ENCODE measurements at regions not wholly inside any gene's neighbourhood (a gene's known extent, or its start where the extent isn't known, plus 50 kb on each side); places are given as distances from the start of the nearest gene placed in this dataset.
A peak's percentile ranks its signal among the peaks of the same experiment; 100 is the strongest.

DNA sequence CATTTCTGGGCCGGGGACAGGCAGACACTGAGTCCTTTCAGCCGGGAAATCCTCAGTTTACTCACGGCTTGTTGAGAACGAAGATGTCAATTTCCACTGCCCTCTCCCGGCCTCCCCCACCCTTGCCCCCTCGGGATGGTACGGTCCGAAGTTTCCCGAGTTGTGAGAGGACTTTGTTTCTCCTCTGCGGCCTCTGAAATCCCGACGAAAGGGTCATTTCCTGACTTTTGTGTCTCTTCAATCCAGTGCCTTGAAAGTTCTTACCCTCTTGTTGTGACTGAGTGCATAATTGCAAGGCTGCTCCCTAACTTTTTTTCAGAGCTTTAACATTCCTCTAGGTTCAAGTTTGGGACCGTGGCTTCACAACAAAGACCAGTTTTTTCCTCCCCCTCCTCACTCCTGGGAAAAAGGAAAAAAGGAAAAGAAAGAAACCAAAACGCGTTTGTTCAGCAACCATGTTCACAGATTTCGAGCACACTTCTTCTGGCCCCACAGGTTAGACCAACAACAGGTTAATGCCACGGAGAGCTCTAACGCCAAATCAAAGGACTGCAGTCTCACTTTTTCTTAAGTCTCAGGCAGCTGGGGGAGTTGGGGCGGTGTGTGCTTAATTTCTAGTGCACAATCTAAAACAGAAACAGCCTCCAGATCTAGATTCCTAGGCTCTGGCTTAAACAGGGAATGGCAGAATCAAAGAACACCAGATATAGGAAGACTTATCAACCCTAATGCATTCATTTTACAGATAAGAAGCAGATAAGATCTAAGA is 138.9 kb downstream of the TMCO5A start:
- DNase-seq (ENCODE audit: low read depth in 1 of 2, low spot score in 2 of 2) = no peak
- peaks cover 22 to 51% (median 38%) of the 10 kb centered on the region in 4 experiments for H3K27me3 ChIP-seq (replicated peaks in 1 of 4; ENCODE audit: control insufficient read depth in 3 of 4, extremely low read depth in 1 of 4, insufficient read depth in 3 of 4, low read length in 3 of 4)

More for the DNA sequence above, 138.9 kb downstream of the TMCO5A start:
- Histone ChIP-seq H3K18ac (ENCODE audit: extremely low read depth, low read length) (peak overlapping the region; percentile 52), H3K9me3 (ENCODE audit: insufficient read depth in 2 of 2, low read depth in 1 of 2, low read length in 1 of 2) (no peaks in the 10 kb centered on the region), H3K79me2 (ENCODE audit: control insufficient read depth in 1 of 2, insufficient read depth in 2 of 2, low read length in 2 of 2) (no peaks in the 10 kb centered on the region), H3K9ac (replicated peaks in 1 of 4; ENCODE audit: extremely low read depth in 1 of 4, low read depth in 3 of 4, low read length in 3 of 4) (peak overlapping the region; percentile 69 to 84 (median 78)), H4K91ac (replicated peaks; ENCODE audit: insufficient read length, low read length) (peak overlapping the region; percentile 38), H3K4me1 (replicated peaks in 1 of 4; ENCODE audit: control insufficient read depth in 3 of 4, insufficient read depth in 4 of 4, low read length in 3 of 4) (peaks cover 0 to 19% (median 11%) of the 10 kb centered on the region in 4 experiments; a peak in 5 of 7 replicates), H2BK120ac (replicated peaks; ENCODE audit: low read depth, low read length) (no peak overlapping the region), H2AFZ (ENCODE audit: low read length) (0 out of 2 replicates have a peak overlapping the region, but pooled peaks have one; percentile 8), H3K4ac (replicated peaks; ENCODE audit: insufficient read length, low read depth, low read length) (no peak overlapping the region), H2BK5ac (ENCODE audit: low read depth, low read length) (no peak overlapping the region), H3K56ac (replicated peaks; ENCODE audit: insufficient read length, low read depth, low read length) (no peak overlapping the region), H3K79me1 (ENCODE audit: low read depth, low read length) (no peaks in the 10 kb centered on the region), H3K27ac (ENCODE audit: low read depth, low read length) (peak overlapping the region; percentile 73), H4K8ac (ENCODE audit: extremely low read depth, insufficient read depth, low read length) (peak overlapping the region; percentile 75; the same call in 1 of the 2 replicates), H2BK12ac (ENCODE audit: low read depth, low read length) (peak overlapping the region; percentile 43; the same call in 1 of the 2 replicates), H3K36me3 (ENCODE audit: control insufficient read depth in 2 of 4, insufficient read depth in 4 of 4, low read length in 3 of 4) (no peaks in the 10 kb centered on the region), H4K5ac (ENCODE audit: insufficient read length, low read depth, low read length) (no peak overlapping the region), H2BK15ac (ENCODE audit: low read length) (no peak overlapping the region), H4K20me1 (replicated peaks in 1 of 2; ENCODE audit: control insufficient read depth in 1 of 2, insufficient read depth in 2 of 2, low read length in 2 of 2) (no peaks in the 10 kb centered on the region), H2AK5ac (ENCODE audit: low read depth, low read length) (no peak overlapping the region), H3K4me3 (ENCODE audit: extremely low read depth in 1 of 4, insufficient read depth in 2 of 4, low read depth in 3 of 4, low read length in 4 of 4) (peak overlapping the region; percentile 59 to 65 (median 63)), H2BK20ac (ENCODE audit: low read length) (no peak overlapping the region), H3K14ac (ENCODE audit: insufficient read length) (no peak overlapping the region), H3K23me2 (ENCODE audit: low read depth, low read length) (peaks cover 11% of the 10 kb centered on the region), H3K23ac (ENCODE audit: insufficient read length) (no peak overlapping the region), H3K4me2 (ENCODE audit: insufficient read depth in 1 of 2, low read depth in 2 of 2, low read length in 2 of 2) (peak overlapping the region; percentile 75 to 100)
- ChIA-PET CTCF (ENCODE audit: partially characterized antibody) (interaction anchor here (0.6 to 2.1 kb wide), 7 partner anchors 11 to 619 kb away, joined by 3 to 8 read pairs (median 4); partner anchors contain the start of gene SPRED1), POLR2A (ENCODE audit: partially characterized antibody) (interaction anchor here (0.9 to 2.7 kb wide), 6 partner anchors 13 to 381 kb away, joined by 3 to 30 read pairs (median 4); partner anchors contain the start of genes FAM98B and SPRED1)
- no peak for FAIRE-seq
- peak; percentile 73 for TF ChIP-seq ASH2L (IDR thresholded peaks at IDR 0.05; ENCODE audit: low read length)
- no peak for TF ChIP-seq MAFK (IDR thresholded peaks at IDR 0.05; ENCODE audit: low read depth, low read length)
- TF ChIP-seq, protein P1, sequence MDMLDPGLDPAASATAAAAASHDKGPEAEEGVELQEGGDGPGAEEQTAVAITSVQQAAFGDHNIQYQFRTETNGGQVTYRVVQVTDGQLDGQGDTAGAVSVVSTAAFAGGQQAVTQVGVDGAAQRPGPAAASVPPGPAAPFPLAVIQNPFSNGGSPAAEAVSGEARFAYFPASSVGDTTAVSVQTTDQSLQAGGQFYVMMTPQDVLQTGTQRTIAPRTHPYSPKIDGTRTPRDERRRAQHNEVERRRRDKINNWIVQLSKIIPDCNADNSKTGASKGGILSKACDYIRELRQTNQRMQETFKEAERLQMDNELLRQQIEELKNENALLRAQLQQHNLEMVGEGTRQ (IDR thresholded peaks at IDR 0.05; ENCODE audit: low read length) = no peak
- 0 out of 3 replicates have a peak, but pooled peaks of 1 of the 2 experiments have one; percentile 8 for TF ChIP-seq EP300 (IDR thresholded peaks at IDR 0.05; ENCODE audit: borderline replicate concordance in 1 of 2, low read depth in 2 of 2, low read length in 2 of 2)
- 0 out of 2 replicates have a peak, but pooled peaks have one; percentile 5 for TF ChIP-seq POLR2AphosphoS5 (IDR thresholded peaks at IDR 0.05; ENCODE audit: low read depth, low read length)
- WGBS, 2 experiments (ENCODE audit: extremely low coverage in 1 of 2, insufficient coverage in 1 of 2, insufficient read length in 1 of 2, insufficient replicate concordance in 2 of 2, low coverage in 1 of 2, low lambda C conversion rate in 2 of 2, missing lambda C conversion rate in 1 of 2) = 4% methylated on average over 18 of the region's 19 CpGs; no CpG with 5 or more reads in 1 of the 2 experiments
